Mucosa of descending colon (tissue), 3 donors: ENCODE measurements at regions not wholly inside any gene's neighbourhood (a gene's known extent, or its start where the extent isn't known, plus 50 kb on each side); places are given as distances from the start of the nearest gene placed in this dataset.

Source experiments
- ATAC-seq: fragments of 200-7000 bp; cut with Tn5 transposase; one replicate; pipeline ENCODE4 v1.9.1; 2020; ENCODE audit warnings: mild to moderate bottlenecking, moderate library complexity
- DNase-seq, 3 donors: peaks; one replicate each; pipeline ENCODE4 v3.0.0-alpha.2; 2020
- H3K36me3 ChIP-seq: fragments of 200-600 bp; one replicate; pipeline ENCODE4 v1.8.0; 2021; ENCODE audit warnings: low read depth, mild to moderate bottlenecking
- H3K4me1 ChIP-seq: fragments of 200-600 bp; one replicate; pipeline ENCODE4 v1.8.0; 2021; ENCODE audit warnings: low read depth, mild to moderate bottlenecking
- H3K4me3 ChIP-seq: fragments of 200-600 bp; one replicate; pipeline ENCODE4 v1.8.0; 2021; ENCODE audit warnings: mild to moderate bottlenecking
- H3K9me3 ChIP-seq: fragments of 200-600 bp; one replicate; pipeline ENCODE4 v1.8.0; 2021; ENCODE audit warnings: mild to moderate bottlenecking
- CTCF ChIP-seq: fragments of 200-600 bp; IDR thresholded peaks from one replicate; pipeline ENCODE4 v1.8.0; 2022; ENCODE audit warnings: antibody characterized with exemption, mild to moderate bottlenecking
- intact Hi-C, 2 donors: fragments of 100-400 bp; cut with DNase I in 1 of 2; cut with micrococcal nuclease in 1 of 2; formaldehyde crosslinking; loops; one replicate each; pipeline versions ENCODE4 v1.11.0 to v1.11.1; 2022; cut with DNase I, micrococcal nuclease
- donor health status: DM: no; HTN: no; CAD: no; lungs with moderate emphysema.
- donor health status: DM: no; HTN: no; CAD: no.
- donor health status: DM: no; HTN: yes; CAD: no.

DNA sequence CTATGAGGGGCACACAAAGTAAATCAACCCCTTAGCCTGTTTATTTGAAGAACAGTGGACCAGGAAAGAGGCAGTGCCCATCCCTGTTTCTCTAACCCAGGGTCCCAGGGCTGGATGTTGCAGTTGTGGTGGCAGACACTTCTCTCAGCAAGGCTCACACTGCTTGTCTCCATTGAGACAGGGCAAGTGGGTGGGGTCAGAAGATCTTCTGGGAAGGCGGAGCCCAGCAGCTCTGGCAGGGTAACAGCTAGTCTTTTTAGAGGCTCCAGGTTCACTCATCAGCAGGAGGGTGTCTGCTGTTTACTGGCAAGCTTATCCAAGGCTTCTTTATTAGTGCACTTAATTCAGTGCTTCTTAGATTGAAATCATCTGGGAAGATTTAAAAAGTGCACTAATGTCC is 659.8 kb upstream of the DIPK2B start:
- TF ChIP-seq CTCF, result no peak
- no peak for DNase-seq
- no peaks in the 10 kb centered on the region for H3K4me1 ChIP-seq
- intact Hi-C loops, result no loop called here
- no peaks in the 10 kb centered on the region for H3K9me3 ChIP-seq
- H3K36me3 ChIP-seq, result no peaks in the 10 kb centered on the region
- H3K4me3 ChIP-seq, result no peak overlapping the region
- no peak for ATAC-seq

DNA sequence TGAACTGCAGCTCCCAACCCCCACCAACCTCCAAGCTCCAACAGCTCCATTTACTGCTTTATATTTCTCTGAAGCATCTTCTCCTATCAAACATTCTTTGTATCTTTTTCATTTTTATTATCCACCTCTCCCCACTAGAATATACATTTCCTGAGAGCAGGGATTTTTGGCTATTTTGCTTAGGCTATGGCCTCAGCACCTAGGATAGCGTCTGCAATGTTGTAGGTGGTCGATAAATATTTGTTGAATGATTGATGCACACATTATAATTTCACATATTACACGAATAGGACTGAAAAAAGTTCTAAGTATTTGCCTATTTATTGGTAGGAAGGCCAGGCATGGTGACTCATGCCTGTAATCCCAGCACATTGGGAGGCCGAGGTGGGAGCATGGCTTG is 658.7 kb upstream of the DIPK2B start:
- intact Hi-C loops, result no loop called here
- H3K4me1 ChIP-seq, result no peaks in the 10 kb centered on the region
- ATAC-seq, result no peak
- no peak for DNase-seq
- H3K4me3 ChIP-seq, result no peak overlapping the region
- H3K36me3 ChIP-seq, result no peaks in the 10 kb centered on the region
- no peak for TF ChIP-seq CTCF
- H3K9me3 ChIP-seq, result no peaks in the 10 kb centered on the region

- TF ChIP-seq CTCF, result no peak
- ATAC-seq, result no peak
- intact Hi-C loops, result no loop called here
- Histone ChIP-seq H3K4me1 (no peaks in the 10 kb centered on the region), H3K4me3 (no peak overlapping the region), H3K36me3 (no peaks in the 10 kb centered on the region), H3K9me3 (no peaks in the 10 kb centered on the region)
- DNase-seq, result no peak
Measured at GRCh38 chrX:45852884-45853283, 652.2 kb upstream of the DIPK2B start.

GRCh38 chrX:45851434-45851991 is 650.8 kb upstream of the DIPK2B start:
- ATAC-seq, result peak; percentile 81
- Histone ChIP-seq H3K4me3 (peak overlapping the region; percentile 11), H3K9me3 (no peaks in the 10 kb centered on the region), H3K4me1 (no peaks in the 10 kb centered on the region), H3K36me3 (no peaks in the 10 kb centered on the region)
- intact Hi-C loops, result no loop called here
- peak; percentile 18 to 58 (median 53) for DNase-seq
- TF ChIP-seq CTCF, result no peak

GRCh38 chrX:45850775-45851433 is 650.2 kb upstream of the DIPK2B start:
- peak; percentile 14 to 55 (median 42) for DNase-seq
- ATAC-seq, result peak; percentile 72
- Histone ChIP-seq H3K4me3 (peak overlapping the region; percentile 11), H3K36me3 (no peaks in the 10 kb centered on the region), H3K9me3 (no peaks in the 10 kb centered on the region), H3K4me1 (no peaks in the 10 kb centered on the region)
- no peak for TF ChIP-seq CTCF
- intact Hi-C loops, result no loop called here
